Osteoblast (primary cell): ENCODE measurements at regions not wholly inside any gene's neighbourhood (a gene's known extent, or its start where the extent isn't known, plus 50 kb on each side); places are given as distances from the start of the nearest gene placed in this dataset.

ENCODE experiments used
- DNase-seq: peaks from one replicate; pipeline ENCODE4 v3.0.0; 2011; ENCODE audit warnings: low spot score, mixed read lengths; ENCODE audit not compliant: insufficient read length; ENCODE audit errors: missing footprints
- H2AFZ ChIP-seq: 2 replicates; pipeline ENCODE4 v1.6.0; 2011; ENCODE audit warnings: mild to moderate bottlenecking, low read length
- H3K27ac ChIP-seq: 2 replicates; pipeline ENCODE4 v1.5.1; 2011; ENCODE audit warnings: mild to moderate bottlenecking, low read depth, low read length, moderate library complexity
- H3K27me3 ChIP-seq: 2 replicates; pipeline ENCODE4 v1.6.0; 2012; ENCODE audit warnings: mild to moderate bottlenecking, control low read depth, inconsistent platforms, low read length, moderate library complexity; ENCODE audit not compliant: insufficient read depth
- H3K36me3 ChIP-seq: 2 replicates; pipeline ENCODE4 v1.5.1; 2011; ENCODE audit warnings: mild to moderate bottlenecking, low read length, control low read depth, moderate library complexity; ENCODE audit not compliant: insufficient read depth
- H3K4me1 ChIP-seq: 2 replicates; pipeline ENCODE4 v1.5.1; 2011; ENCODE audit warnings: mild to moderate bottlenecking, low read length, control low read depth, moderate library complexity; ENCODE audit not compliant: insufficient read depth
- H3K4me2 ChIP-seq: 2 replicates; pipeline ENCODE4 v1.6.0; 2011; ENCODE audit warnings: mild to moderate bottlenecking, low read length; ENCODE audit not compliant: insufficient read depth
- H3K4me3 ChIP-seq: fragments of 200-600 bp; sonication (generic); 3 replicates; pipeline ENCODE4 v1.5.1; 2012; ENCODE audit warnings: mild to moderate bottlenecking, low read length, inconsistent platforms; ENCODE audit not compliant: insufficient read depth
- H3K79me2 ChIP-seq: 2 replicates; pipeline ENCODE4 v1.6.0; 2012; ENCODE audit warnings: mild to moderate bottlenecking, low read length, control low read depth, inconsistent platforms; ENCODE audit not compliant: insufficient read depth
- H3K9me3 ChIP-seq: 2 replicates; pipeline ENCODE4 v1.5.1; 2011; ENCODE audit warnings: low read depth, low read length, control low read depth
- H4K20me1 ChIP-seq: 2 replicates; pipeline ENCODE4 v1.6.0; 2012; ENCODE audit warnings: mild to moderate bottlenecking, low read length, control low read depth; ENCODE audit not compliant: insufficient read depth
- CTCF ChIP-seq: IDR thresholded peaks from 2 replicates; pipeline ENCODE4 v1.5.1; 2011; ENCODE audit warnings: mild to moderate bottlenecking, low read depth, low read length, moderate library complexity; ENCODE audit errors: extremely low read depth

GRCh38 chr9:33687779-33688178 lies 107.6 kb upstream of the PRSS3 start:
- Histone ChIP-seq H3K27me3 (peaks cover 44% of the 10 kb centered on the region), H3K36me3 (no peaks in the 10 kb centered on the region), H4K20me1 (no peaks in the 10 kb centered on the region), H3K79me2 (no peaks in the 10 kb centered on the region), H3K4me2 (no peak overlapping the region), H3K9me3 (no peaks in the 10 kb centered on the region), H3K4me3 (no peak overlapping the region), H3K27ac (no peak overlapping the region), H3K4me1 (no peaks in the 10 kb centered on the region), H2AFZ (no peak overlapping the region)
- no peak for DNase-seq
- TF ChIP-seq CTCF, result no peak

GRCh38 chr9:33690143-33690933 lies 105.0 kb upstream of the PRSS3 start:
- Histone ChIP-seq H3K4me1 (no peaks in the 10 kb centered on the region), H3K79me2 (no peaks in the 10 kb centered on the region), H2AFZ (no peak overlapping the region), H3K36me3 (no peaks in the 10 kb centered on the region), H3K27me3 (peaks cover 58% of the 10 kb centered on the region), H4K20me1 (no peaks in the 10 kb centered on the region), H3K4me3 (no peak overlapping the region), H3K9me3 (no peaks in the 10 kb centered on the region), H3K27ac (no peak overlapping the region), H3K4me2 (no peak overlapping the region)
- no peak for TF ChIP-seq CTCF
- no peak for DNase-seq

- Histone ChIP-seq H3K4me1 (no peaks in the 10 kb centered on the region), H4K20me1 (no peaks in the 10 kb centered on the region), H2AFZ (no peak overlapping the region), H3K27ac (no peak overlapping the region), H3K4me2 (no peak overlapping the region), H3K27me3 (peaks cover 39% of the 10 kb centered on the region), H3K36me3 (no peaks in the 10 kb centered on the region), H3K9me3 (no peaks in the 10 kb centered on the region), H3K79me2 (no peaks in the 10 kb centered on the region), H3K4me3 (no peak overlapping the region)
- TF ChIP-seq CTCF, result no peak
- DNase-seq, result no peak
Measured at GRCh38 chr9:33695299-33695698, 100.1 kb upstream of the PRSS3 start.

GRCh38 chr9:33695856-33696255 lies 99.5 kb upstream of the PRSS3 start:
- H3K79me2 ChIP-seq, result no peaks in the 10 kb centered on the region
- no peaks in the 10 kb centered on the region for H3K9me3 ChIP-seq
- no peak for DNase-seq
- no peak overlapping the region for H3K27ac ChIP-seq
- H3K4me3 ChIP-seq, result no peak overlapping the region
- TF ChIP-seq CTCF, result no peak
- no peaks in the 10 kb centered on the region for H4K20me1 ChIP-seq
- peaks cover 39% of the 10 kb centered on the region for H3K27me3 ChIP-seq
- no peak overlapping the region for H2AFZ ChIP-seq
- no peaks in the 10 kb centered on the region for H3K36me3 ChIP-seq
- H3K4me2 ChIP-seq, result no peak overlapping the region
- H3K4me1 ChIP-seq, result no peaks in the 10 kb centered on the region
